HepG2 (cell line): ENCODE measurements at regions not wholly inside any gene's neighbourhood (a gene's known extent, or its start where the extent isn't known, plus 50 kb on each side); places are given as distances from the start of the nearest gene placed in this dataset.

Experiments used
- ATAC-seq: fragments of 200-7000 bp; cut with Tn5 transposase; 3 replicates; pipeline ENCODE4 v1.9.1; 2020; ENCODE audit warnings: mild to moderate bottlenecking, moderate library complexity
- BruUV-seq: library from RNA; stranded (reverse); fragments of 400-500 nt; replicated peaks from 2 replicates; lab custom pipeline; 2021; lab: Mats Ljungman, UMichigan
- CTCF ChIA-PET: fragments of 300-600 bp; formaldehyde crosslinking; extraction: SDS; loops from one replicate; lab custom pipeline; 2021; ENCODE audit warnings: low total read pairs, inconsistent platforms, low intra/inter-chr PET ratio; lab: Yijun Ruan, JAX
- POLR2A ChIA-PET: fragments of 350-600 bp; sonication (Branson Sonifier 250); formaldehyde crosslinking; loops from one replicate; lab custom pipeline; 2020; ENCODE audit warnings: antibody characterized with exemption, inconsistent platforms; lab: Yijun Ruan, JAX
- DNase-seq: peaks from one replicate; pipeline ENCODE4 v3.0.0-alpha.2; 2015; ENCODE audit warnings: low spot score
- FAIRE-seq: peaks from 3 replicates; lab custom pipeline; 2011; peaks lifted over from hg19 to GRCh38; lab: Jason Lieb, UNC
- H2AFZ ChIP-seq: one replicate; pipeline ENCODE4 v1.6.1; 2011; ENCODE audit warnings: low read length, inconsistent platforms
- H3K27ac ChIP-seq: fragments of 300-600 bp; 3 replicates; pipeline ENCODE4 v1.8.0; 2011; ENCODE audit warnings: mixed run types, mild to moderate bottlenecking, mixed read lengths, low read length, inconsistent platforms; ENCODE audit not compliant: insufficient read depth; ENCODE audit errors: extremely low read length
- H3K27me3 ChIP-seq, 2 experiments: fragments of 200-600 bp in 1 of 2; 2 replicates in 1 of 2; 3 replicates in 1 of 2; pipeline versions ENCODE4 v1.6.0 to v1.8.0; 2011; ENCODE audit warnings: low read length in 2 of 2, mild to moderate bottlenecking in 2 of 2, moderate library complexity in 2 of 2, inconsistent platforms in 1 of 2; ENCODE audit not compliant: insufficient read depth in 2 of 2, control insufficient read depth in 1 of 2
- H3K36me3 ChIP-seq, 2 experiments: fragments of 200-600 bp in 1 of 2; replicated peaks in 1 of 2; 2 replicates in 1 of 2; 3 replicates in 1 of 2; pipeline versions ENCODE4 v1.5.1 to v1.8.0; 2011; ENCODE audit warnings: low read length in 2 of 2, inconsistent platforms in 1 of 2; ENCODE audit not compliant: insufficient read depth in 2 of 2, control insufficient read depth in 1 of 2
- H3K4me1 ChIP-seq: 2 replicates; pipeline ENCODE4 v1.5.1; 2012; ENCODE audit warnings: low read length, inconsistent platforms; ENCODE audit not compliant: insufficient read depth
- H3K4me2 ChIP-seq: 2 replicates; pipeline ENCODE4 v1.6.0; 2011; ENCODE audit warnings: low read depth, low read length, inconsistent platforms
- H3K4me3 ChIP-seq, 3 experiments: fragments of 200-600 bp in 1 of 3; sonication (generic), shearing (Covaris generic) in 1 of 3; replicated peaks in 1 of 3; 2 replicates each; pipeline ENCODE4 v1.5.1; 2011 to 2016; ENCODE audit warnings: low read length in 3 of 3, inconsistent platforms in 2 of 3, low read depth in 2 of 3, mild to moderate bottlenecking in 2 of 3, control low read depth in 1 of 3, mixed read lengths in 1 of 3; ENCODE audit not compliant: insufficient read depth in 1 of 3
- H3K79me2 ChIP-seq: one replicate; pipeline ENCODE4 v1.6.1; 2011; ENCODE audit warnings: low read length, inconsistent platforms; ENCODE audit not compliant: insufficient read depth
- H3K9ac ChIP-seq: 2 replicates; pipeline ENCODE4 v1.6.0; 2011; ENCODE audit warnings: mild to moderate bottlenecking, low read depth, low read length, inconsistent platforms; ENCODE audit not compliant: insufficient read depth
- H3K9me3 ChIP-seq: 2 replicates; pipeline ENCODE4 v1.5.1; 2012; ENCODE audit warnings: mild to moderate bottlenecking, low read length
- H4K20me1 ChIP-seq: 2 replicates; pipeline ENCODE4 v1.6.0; 2011; ENCODE audit warnings: inconsistent platforms, mild to moderate bottlenecking, low read length, moderate library complexity; ENCODE audit not compliant: insufficient read depth
- BHLHE40 ChIP-seq: IDR thresholded peaks from 2 replicates; pipeline ENCODE4 v1.6.1; 2011; ENCODE audit warnings: low read length, improper control_type of control experiment
- KLF9 ChIP-seq: IDR thresholded peaks from 2 replicates; pipeline ENCODE4 v1.6.1; 2016; ENCODE audit warnings: low read depth
- MTF2 ChIP-seq: sonication (generic); formaldehyde crosslinking; IDR thresholded peaks from 2 replicates; pipeline ENCODE4 v1.5.0; 2020; ENCODE audit warnings: missing genetic modification reagents, borderline replicate concordance
- NFKB2 ChIP-seq: sonication (generic); formaldehyde crosslinking; IDR thresholded peaks from 2 replicates; pipeline ENCODE4 v1.4.0; 2020; ENCODE audit warnings: missing genetic modification reagents, borderline replicate concordance
- XBP1 ChIP-seq: sonication (generic); formaldehyde crosslinking; IDR thresholded peaks from 2 replicates; pipeline ENCODE4 v1.5.0; 2020; ENCODE audit warnings: missing genetic modification reagents
- ZKSCAN1 ChIP-seq: fragments of 150-350 bp; IDR thresholded peaks from 2 replicates; pipeline ENCODE4 v1.6.1; 2014; ENCODE audit warnings: low read length
- ZNF234 ChIP-seq: sonication (generic); formaldehyde crosslinking; conservative IDR thresholded peaks from 2 replicates; pipeline ENCODE4 v1.5.1; 2020; ENCODE audit warnings: mild to moderate bottlenecking, missing genetic modification reagents
- WGBS: methylation state at CpG from one replicate; pipeline ENCODE4 v1.1.6; 2017; ENCODE audit warnings: low lambda C conversion rate; 5-methylcytosine and 5-hydroxymethylcytosine counted together
- in situ Hi-C: cut with HindIII; loops from 2 replicates; pipeline ENCODE4 v1.10.0; 2017; ENCODE audit warnings: low pct_unique_long_range_greater_than_20kb; ENCODE audit not compliant: extremely low pct_ligation_motif_present
- intact Hi-C: fragments of 100-400 bp; cut with micrococcal nuclease; formaldehyde crosslinking; loops from one replicate; pipeline ENCODE4 v1.10.0; 2022; ENCODE audit not compliant: unreplicated experiment
- TF ChIP-seq, protein P1 (sequence below): sonication (generic); formaldehyde crosslinking; IDR thresholded peaks from 2 replicates; pipeline ENCODE4 v1.4.0; 2020; ENCODE audit warnings: missing genetic modification reagents, borderline replicate concordance
- TF ChIP-seq, protein P2 (sequence below): sonication (generic); formaldehyde crosslinking; conservative IDR thresholded peaks from 2 replicates; pipeline ENCODE4 v1.4.0; 2020; ENCODE audit warnings: missing genetic modification reagents
- TF ChIP-seq, protein P3 (sequence below), 2 experiments: sonication (generic) in 1 of 2; formaldehyde crosslinking in 1 of 2; IDR thresholded peaks; 2 replicates each; pipeline versions ENCODE4 v1.4.0 to v1.6.1; 2016 to 2020; ENCODE audit warnings: borderline replicate concordance in 1 of 2, low read depth in 1 of 2, mild to moderate bottlenecking in 1 of 2, missing genetic modification reagents in 1 of 2
- TF ChIP-seq, protein P4 (sequence below): sonication (generic); formaldehyde crosslinking; IDR thresholded peaks from 2 replicates; pipeline ENCODE4 v1.4.0; 2020; ENCODE audit warnings: missing genetic modification reagents, borderline replicate concordance

DNA sequence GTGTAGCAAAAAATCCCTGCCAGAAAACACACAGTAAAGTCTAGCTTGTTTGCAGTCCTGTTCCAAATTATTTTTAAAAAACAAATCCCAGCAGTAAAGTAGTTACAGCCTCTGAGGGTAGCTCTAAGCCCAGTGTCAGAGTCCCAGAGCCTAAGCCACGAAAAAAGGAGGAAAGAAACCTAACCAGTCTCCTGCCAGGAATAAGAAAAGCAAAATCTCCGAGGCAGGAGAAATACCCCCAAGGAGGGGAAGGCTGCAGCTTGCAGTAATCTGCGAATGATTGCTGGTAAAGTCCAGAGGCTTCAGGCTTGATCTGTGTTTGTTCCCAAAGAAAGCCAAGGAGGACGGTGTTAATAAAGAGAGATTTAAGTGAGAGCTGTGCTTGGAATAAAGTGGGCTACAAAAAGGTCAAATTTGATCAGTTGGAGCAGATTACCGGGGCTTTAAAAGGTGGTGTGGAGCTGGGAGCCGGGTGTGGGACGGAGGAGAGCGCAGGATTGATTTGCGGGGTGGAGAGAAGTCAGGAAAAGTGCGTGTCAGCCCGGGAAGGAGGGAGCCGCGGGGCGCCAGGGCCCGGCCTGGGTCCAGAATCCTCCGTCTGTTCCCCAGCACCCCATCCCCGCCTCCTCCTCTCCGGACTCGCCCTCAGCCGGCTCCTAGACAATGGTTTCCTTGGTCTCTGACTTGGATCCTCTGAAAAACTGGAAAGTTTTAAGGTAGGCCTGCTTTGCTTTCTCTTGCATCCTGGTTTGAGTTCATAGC is 219.4 kb upstream of the CELF2 start:
- DNase-seq (no peak), ATAC-seq (no peak), FAIRE-seq (no peak)
- in situ Hi-C loops (no loop called here), intact Hi-C loops (no loop called here)
- H3K36me3 ChIP-seq = no peaks in the 10 kb centered on the region
- H3K4me3 ChIP-seq = no peak overlapping the region
- H3K27ac ChIP-seq = no peak overlapping the region
- 14% methylated on average over 20 of the region's 20 CpGs for WGBS
- H4K20me1 ChIP-seq = no peaks in the 10 kb centered on the region
- H3K4me1 ChIP-seq = no peaks in the 10 kb centered on the region
- CTCF ChIA-PET = no interaction called here
- H3K9ac ChIP-seq = no peak overlapping the region
- H3K4me2 ChIP-seq = no peak overlapping the region
- peaks cover 0 to 5% of the 10 kb centered on the region in 2 experiments; a peak in 2 of 5 replicates for H3K27me3 ChIP-seq
- POLR2A ChIA-PET = no interaction called here
- H3K9me3 ChIP-seq = no peaks in the 10 kb centered on the region
- no peaks in the 10 kb centered on the region for H3K79me2 ChIP-seq
- no peak overlapping the region for H2AFZ ChIP-seq
- BruUV-seq = no TSS peak
- TF ChIP-seq, protein P1, sequence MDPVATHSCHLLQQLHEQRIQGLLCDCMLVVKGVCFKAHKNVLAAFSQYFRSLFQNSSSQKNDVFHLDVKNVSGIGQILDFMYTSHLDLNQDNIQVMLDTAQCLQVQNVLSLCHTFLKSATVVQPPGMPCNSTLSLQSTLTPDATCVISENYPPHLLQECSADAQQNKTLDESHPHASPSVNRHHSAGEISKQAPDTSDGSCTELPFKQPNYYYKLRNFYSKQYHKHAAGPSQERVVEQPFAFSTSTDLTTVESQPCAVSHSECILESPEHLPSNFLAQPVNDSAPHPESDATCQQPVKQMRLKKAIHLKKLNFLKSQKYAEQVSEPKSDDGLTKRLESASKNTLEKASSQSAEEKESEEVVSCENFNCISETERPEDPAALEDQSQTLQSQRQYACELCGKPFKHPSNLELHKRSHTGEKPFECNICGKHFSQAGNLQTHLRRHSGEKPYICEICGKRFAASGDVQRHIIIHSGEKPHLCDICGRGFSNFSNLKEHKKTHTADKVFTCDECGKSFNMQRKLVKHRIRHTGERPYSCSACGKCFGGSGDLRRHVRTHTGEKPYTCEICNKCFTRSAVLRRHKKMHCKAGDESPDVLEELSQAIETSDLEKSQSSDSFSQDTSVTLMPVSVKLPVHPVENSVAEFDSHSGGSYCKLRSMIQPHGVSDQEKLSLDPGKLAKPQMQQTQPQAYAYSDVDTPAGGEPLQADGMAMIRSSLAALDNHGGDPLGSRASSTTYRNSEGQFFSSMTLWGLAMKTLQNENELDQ (CRISPR knock-in tag) = no peak
- TF ChIP-seq, protein P2, sequence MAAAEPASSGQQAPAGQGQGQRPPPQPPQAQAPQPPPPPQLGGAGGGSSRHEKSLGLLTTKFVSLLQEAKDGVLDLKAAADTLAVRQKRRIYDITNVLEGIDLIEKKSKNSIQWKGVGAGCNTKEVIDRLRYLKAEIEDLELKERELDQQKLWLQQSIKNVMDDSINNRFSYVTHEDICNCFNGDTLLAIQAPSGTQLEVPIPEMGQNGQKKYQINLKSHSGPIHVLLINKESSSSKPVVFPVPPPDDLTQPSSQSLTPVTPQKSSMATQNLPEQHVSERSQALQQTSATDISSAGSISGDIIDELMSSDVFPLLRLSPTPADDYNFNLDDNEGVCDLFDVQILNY (CRISPR knock-in tag) = no peak
- TF ChIP-seq MTF2 = no peak
- no peak for TF ChIP-seq BHLHE40
- no peak for TF ChIP-seq ZKSCAN1
- TF ChIP-seq ZNF234 (CRISPR knock-in tag) = no peak
- TF ChIP-seq, protein P3, sequence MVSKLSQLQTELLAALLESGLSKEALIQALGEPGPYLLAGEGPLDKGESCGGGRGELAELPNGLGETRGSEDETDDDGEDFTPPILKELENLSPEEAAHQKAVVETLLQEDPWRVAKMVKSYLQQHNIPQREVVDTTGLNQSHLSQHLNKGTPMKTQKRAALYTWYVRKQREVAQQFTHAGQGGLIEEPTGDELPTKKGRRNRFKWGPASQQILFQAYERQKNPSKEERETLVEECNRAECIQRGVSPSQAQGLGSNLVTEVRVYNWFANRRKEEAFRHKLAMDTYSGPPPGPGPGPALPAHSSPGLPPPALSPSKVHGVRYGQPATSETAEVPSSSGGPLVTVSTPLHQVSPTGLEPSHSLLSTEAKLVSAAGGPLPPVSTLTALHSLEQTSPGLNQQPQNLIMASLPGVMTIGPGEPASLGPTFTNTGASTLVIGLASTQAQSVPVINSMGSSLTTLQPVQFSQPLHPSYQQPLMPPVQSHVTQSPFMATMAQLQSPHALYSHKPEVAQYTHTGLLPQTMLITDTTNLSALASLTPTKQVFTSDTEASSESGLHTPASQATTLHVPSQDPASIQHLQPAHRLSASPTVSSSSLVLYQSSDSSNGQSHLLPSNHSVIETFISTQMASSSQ (IDR thresholded peaks at IDR 0.05; ENCODE audit: low read depth) = no peak
- TF ChIP-seq, protein P3 (CRISPR knock-in tag; IDR thresholded peaks at IDR 0.05; ENCODE audit: borderline replicate concordance) = no peak
- TF ChIP-seq, protein P4, sequence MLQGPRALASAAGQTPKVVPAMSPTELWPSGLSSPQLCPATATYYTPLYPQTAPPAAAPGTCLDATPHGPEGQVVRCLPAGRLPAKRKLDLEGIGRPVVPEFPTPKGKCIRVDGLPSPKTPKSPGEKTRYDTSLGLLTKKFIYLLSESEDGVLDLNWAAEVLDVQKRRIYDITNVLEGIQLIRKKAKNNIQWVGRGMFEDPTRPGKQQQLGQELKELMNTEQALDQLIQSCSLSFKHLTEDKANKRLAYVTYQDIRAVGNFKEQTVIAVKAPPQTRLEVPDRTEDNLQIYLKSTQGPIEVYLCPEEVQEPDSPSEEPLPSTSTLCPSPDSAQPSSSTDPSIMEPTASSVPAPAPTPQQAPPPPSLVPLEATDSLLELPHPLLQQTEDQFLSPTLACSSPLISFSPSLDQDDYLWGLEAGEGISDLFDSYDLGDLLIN (CRISPR knock-in tag) = no peak
- TF ChIP-seq NFKB2 = no peak
- TF ChIP-seq KLF9 (CRISPR knock-in tag) = no peak
- no peak for TF ChIP-seq XBP1 (CRISPR knock-in tag)
